Fibroblast of skin of abdomen (primary cell): ENCODE measurements at regions not wholly inside any gene's neighbourhood (a gene's known extent, or its start where the extent isn't known, plus 50 kb on each side); places are given as distances from the start of the nearest gene placed in this dataset.
"Not testable (repeated sequence)": the region's sequence is repeated elsewhere in the genome, so short reads cannot be mapped to it uniquely, and the experiment has no call there.

Source experiments
- DNase-seq: peaks from one replicate; pipeline ENCODE4 v3.0.0-alpha.2; 2013

- DNase-seq: peak; percentile 53
Observed at GRCh38 chr20:53739799-53740785, 146.5 kb upstream of the ZNF217 start.

- peak; percentile 58 for DNase-seq
Observed at GRCh38 chr20:53738945-53739798, 145.5 kb upstream of the ZNF217 start.

- DNase-seq: peak; percentile 91
Observed at GRCh38 chr20:53738039-53738944, 144.7 kb upstream of the ZNF217 start.

- peak; percentile 78 for DNase-seq
Observed at GRCh38 chr20:53737396-53738038, 143.9 kb upstream of the ZNF217 start.

- DNase-seq: peak; percentile 76
Observed at GRCh38 chr20:53736757-53737395, 143.2 kb upstream of the ZNF217 start.

- DNase-seq: peak; percentile 50
Observed at GRCh38 chr20:53736122-53736756, 142.6 kb upstream of the ZNF217 start.

GRCh38 chr20:53735536-53736050, 142.0 kb upstream of the ZNF217 start:
- peak; percentile 98 for DNase-seq

GRCh38 chr20:53734006-53734688, 140.5 kb upstream of the ZNF217 start:
- no peak for DNase-seq

- no peak for DNase-seq
Observed at GRCh38 chr20:53731595-53731994, 138.0 kb upstream of the ZNF217 start.

GRCh38 chr20:53728359-53728758, 134.7 kb upstream of the ZNF217 start:
- no peak for DNase-seq

- DNase-seq: not testable (repeated sequence)
Observed at GRCh38 chr20:53727239-53727638, 133.6 kb upstream of the ZNF217 start.

GRCh38 chr20:53725575-53725970, 131.9 kb upstream of the ZNF217 start:
- DNase-seq: no peak

- no peak for DNase-seq
Observed at GRCh38 chr20:53723621-53724020, 130.0 kb upstream of the ZNF217 start.

- no peak for DNase-seq
Observed at GRCh38 chr20:53723045-53723444, 129.4 kb upstream of the ZNF217 start.

- no peak for DNase-seq
Observed at GRCh38 chr20:53722515-53723036, 128.9 kb upstream of the ZNF217 start.

- DNase-seq: not testable (repeated sequence)
Observed at GRCh38 chr20:53721445-53721963, 127.9 kb upstream of the ZNF217 start.

- DNase-seq: not testable (repeated sequence)
Observed at GRCh38 chr20:53719171-53719803, 125.6 kb upstream of the ZNF217 start.

GRCh38 chr20:53718142-53719021, 124.7 kb upstream of the ZNF217 start:
- no peak for DNase-seq
